Mesothelial cell of epicardium (in vitro differentiated cells): ENCODE measurements at regions not wholly inside any gene's neighbourhood (a gene's known extent, or its start where the extent isn't known, plus 50 kb on each side); places are given as distances from the start of the nearest gene placed in this dataset.

Experiments used
- DNase-seq, 2 experiments: peaks; one replicate each; pipeline ENCODE4 v3.0.0; 2021; ENCODE audit warnings: low spot score in 2 of 2; ENCODE audit not compliant: unreplicated experiment in 2 of 2
- H3K27ac Mint-ChIP-seq: 2 replicates; pipeline ENCODE4 v1.8.0; 2021; ENCODE audit warnings: mixed read lengths
- H3K27me3 Mint-ChIP-seq: 2 replicates; pipeline ENCODE4 v1.8.0; 2021; ENCODE audit warnings: low read depth, mixed read lengths
- H3K36me3 Mint-ChIP-seq: 2 replicates; pipeline ENCODE4 v1.8.0; 2021; ENCODE audit warnings: mixed read lengths
- H3K4me1 Mint-ChIP-seq: 2 replicates; pipeline ENCODE4 v1.8.0; 2021; ENCODE audit warnings: mixed read lengths
- H3K4me3 Mint-ChIP-seq: 2 replicates; pipeline ENCODE4 v1.8.0; 2021; ENCODE audit warnings: mild to moderate bottlenecking, moderate library complexity, mixed read lengths
- H3K9me3 Mint-ChIP-seq: 2 replicates; pipeline ENCODE4 v1.8.0; 2021; ENCODE audit warnings: mixed read lengths
- TF ChIP-seq, protein P1 (sequence below): fragments of 200-600 bp; sonication (generic); IDR thresholded peaks from one replicate; pipeline ENCODE4 v1.5.0; 2021; ENCODE audit warnings: antibody characterized with exemption; ENCODE audit not compliant: unreplicated experiment

DNA sequence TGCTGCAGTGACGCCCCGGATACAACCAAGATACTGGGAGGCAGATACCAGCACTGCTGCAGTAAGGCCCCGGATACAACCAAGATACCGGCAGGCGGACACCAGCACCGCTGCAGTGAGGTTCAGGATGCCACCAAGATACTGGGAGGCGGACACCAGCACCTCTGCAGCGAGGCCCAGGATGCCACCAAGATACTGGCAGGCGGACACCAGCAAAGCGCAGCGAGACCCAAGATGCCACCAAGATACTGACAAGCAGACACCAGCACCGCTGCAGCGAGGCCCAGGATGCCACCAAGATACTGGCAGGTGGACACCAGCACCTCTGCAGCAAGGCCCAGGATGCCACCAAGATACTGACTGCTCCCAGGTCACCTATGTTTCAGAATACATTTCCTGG is 225.2 kb downstream of the BRD1 start:
- Mint-ChIP-seq H3K4me1 (no peaks in the 10 kb centered on the region), H3K27me3 (no peaks in the 10 kb centered on the region), H3K36me3 (no peaks in the 10 kb centered on the region), H3K9me3 (peaks cover 16% of the 10 kb centered on the region), H3K27ac (no peak overlapping the region), H3K4me3 (no peak overlapping the region)
- TF ChIP-seq, protein P1, sequence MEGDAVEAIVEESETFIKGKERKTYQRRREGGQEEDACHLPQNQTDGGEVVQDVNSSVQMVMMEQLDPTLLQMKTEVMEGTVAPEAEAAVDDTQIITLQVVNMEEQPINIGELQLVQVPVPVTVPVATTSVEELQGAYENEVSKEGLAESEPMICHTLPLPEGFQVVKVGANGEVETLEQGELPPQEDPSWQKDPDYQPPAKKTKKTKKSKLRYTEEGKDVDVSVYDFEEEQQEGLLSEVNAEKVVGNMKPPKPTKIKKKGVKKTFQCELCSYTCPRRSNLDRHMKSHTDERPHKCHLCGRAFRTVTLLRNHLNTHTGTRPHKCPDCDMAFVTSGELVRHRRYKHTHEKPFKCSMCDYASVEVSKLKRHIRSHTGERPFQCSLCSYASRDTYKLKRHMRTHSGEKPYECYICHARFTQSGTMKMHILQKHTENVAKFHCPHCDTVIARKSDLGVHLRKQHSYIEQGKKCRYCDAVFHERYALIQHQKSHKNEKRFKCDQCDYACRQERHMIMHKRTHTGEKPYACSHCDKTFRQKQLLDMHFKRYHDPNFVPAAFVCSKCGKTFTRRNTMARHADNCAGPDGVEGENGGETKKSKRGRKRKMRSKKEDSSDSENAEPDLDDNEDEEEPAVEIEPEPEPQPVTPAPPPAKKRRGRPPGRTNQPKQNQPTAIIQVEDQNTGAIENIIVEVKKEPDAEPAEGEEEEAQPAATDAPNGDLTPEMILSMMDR: no peak
- no peak for DNase-seq

DNA sequence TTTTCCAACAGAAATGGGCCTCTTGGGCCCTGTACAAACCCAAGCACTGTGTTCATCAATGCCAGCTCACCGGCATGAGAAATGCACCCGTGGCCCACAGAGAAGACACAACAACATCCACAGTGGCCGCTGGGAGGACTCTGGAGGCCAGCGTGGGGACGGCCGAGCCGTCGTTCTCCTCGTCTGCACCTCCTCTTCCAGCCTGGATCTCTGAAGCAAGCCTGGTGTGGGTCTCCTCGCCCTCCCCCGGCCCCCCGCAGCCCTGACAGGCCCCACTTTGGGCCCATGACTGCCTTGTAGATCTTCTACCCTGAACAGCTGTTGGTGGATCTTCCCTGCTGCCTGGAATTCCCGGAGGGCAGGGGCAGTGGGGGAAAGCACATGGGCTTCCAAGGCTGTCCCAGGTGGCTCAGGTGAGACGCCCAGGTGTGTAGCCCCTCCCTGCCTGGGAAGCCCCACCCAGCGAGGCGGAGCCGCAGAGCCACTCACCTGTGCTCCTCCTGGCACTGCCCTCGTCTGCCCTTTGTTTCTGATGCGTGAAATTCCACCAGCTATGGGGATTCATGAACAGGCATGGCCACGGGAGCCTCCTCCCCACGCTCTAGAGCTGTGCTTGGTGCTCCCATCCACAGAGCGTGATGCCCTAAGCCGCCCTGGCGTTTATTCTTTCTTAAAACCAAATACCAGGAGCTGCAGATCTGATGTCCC is 225.9 kb downstream of the BRD1 start:
- Mint-ChIP-seq H3K9me3 (peaks cover 16% of the 10 kb centered on the region), H3K27ac (no peak overlapping the region), H3K27me3 (no peaks in the 10 kb centered on the region), H3K36me3 (no peaks in the 10 kb centered on the region), H3K4me1 (no peaks in the 10 kb centered on the region), H3K4me3 (no peak overlapping the region)
- no peak for DNase-seq
- TF ChIP-seq, protein P1: no peak

DNA sequence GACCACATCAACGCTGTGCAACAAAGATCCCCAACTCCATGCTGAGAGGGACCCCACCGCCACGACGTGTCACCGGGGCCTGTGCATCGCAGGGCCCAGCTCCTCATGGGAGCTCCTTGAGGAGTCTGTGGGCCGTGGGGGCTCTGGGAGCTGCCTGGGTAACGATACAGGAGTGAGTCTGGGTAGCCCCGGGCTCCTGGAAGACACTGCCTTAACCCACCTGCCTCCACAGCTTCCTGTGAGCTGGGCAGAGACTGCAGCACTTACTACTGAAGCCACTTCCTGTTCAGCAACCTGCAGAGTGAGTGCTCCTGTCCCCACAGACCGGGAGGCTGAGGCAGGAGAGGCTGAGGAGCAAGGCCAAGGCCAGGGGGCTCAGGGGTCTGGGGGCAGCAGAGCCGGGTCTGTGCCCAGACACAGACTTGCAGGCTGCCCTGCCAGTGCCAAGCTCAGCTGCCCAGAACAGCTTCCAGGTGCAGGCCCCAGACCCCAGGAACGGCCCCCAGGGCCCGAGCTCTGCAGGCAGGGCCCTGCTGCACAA is 226.7 kb downstream of the BRD1 start:
- Mint-ChIP-seq H3K4me3 (no peak overlapping the region), H3K27me3 (no peaks in the 10 kb centered on the region), H3K27ac (no peak overlapping the region), H3K36me3 (no peaks in the 10 kb centered on the region), H3K4me1 (no peaks in the 10 kb centered on the region), H3K9me3 (peaks cover 16% of the 10 kb centered on the region)
- TF ChIP-seq, protein P1: no peak
- no peak for DNase-seq

DNA sequence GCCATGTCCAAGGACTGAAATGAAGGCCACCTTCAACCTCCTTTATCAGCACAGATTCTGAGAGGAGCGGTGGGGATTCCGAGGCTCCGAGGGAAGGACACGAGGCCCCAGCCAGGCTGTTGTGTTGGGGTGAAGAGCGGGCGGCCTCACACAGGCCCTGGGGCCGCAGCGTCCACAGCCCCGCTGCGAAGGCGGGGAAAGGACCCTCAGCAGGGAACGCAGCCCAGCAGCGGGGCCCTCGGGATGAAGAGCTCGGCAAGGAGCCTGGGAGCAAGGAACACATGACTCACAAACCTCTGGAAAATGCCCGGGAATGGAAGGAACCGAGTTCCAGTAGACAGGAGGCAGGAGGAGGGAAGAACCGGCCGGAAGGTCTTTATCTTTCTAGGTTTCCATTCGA is 227.2 kb downstream of the BRD1 start:
- TF ChIP-seq, protein P1: no peak
- no peaks in the 10 kb centered on the region for H3K4me1 Mint-ChIP-seq
- H3K27me3 Mint-ChIP-seq: no peaks in the 10 kb centered on the region
- no peak for DNase-seq
- H3K9me3 Mint-ChIP-seq: peaks cover 16% of the 10 kb centered on the region
- no peaks in the 10 kb centered on the region for H3K36me3 Mint-ChIP-seq
- H3K27ac Mint-ChIP-seq: no peak overlapping the region
- H3K4me3 Mint-ChIP-seq: no peak overlapping the region

DNA sequence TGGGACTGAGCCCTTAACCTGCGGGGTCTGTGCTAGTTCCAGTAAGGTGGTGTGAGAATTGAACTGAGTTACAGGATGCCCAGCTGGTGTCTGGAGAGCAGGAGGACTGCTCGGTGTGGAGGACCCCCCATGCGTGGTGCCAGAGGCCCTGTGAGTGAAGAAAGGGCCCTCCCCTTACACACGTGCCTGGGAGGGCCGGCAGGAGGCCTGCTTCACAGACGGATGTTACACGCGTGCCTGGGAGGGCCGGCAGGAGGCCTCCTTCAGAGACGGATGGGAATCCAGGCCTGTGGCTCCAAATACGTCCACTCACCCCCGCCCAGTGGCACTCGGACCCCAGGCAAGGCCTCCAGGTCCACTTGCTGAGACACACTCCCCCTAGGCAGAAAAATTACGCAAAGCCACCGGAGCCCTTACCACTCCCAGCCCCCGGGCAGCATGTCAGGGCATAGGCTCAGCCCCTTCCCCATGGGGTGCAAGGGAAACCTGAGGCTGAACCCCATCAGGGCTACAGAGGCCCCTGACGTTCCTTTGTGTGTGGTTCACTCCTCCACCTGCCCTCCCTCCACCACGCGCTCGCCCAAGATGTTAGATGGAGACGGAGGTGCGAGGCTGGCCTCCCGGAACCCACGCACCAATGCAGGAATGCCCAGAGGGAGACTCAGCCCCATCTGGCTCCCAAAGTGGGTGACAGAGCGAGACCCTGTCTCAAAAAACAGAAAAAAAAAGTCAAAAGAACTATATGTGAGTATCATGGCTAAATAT is 227.8 kb downstream of the BRD1 start:
- H3K4me3 Mint-ChIP-seq: no peak overlapping the region
- TF ChIP-seq, protein P1: no peak
- H3K36me3 Mint-ChIP-seq: no peaks in the 10 kb centered on the region
- no peak overlapping the region for H3K27ac Mint-ChIP-seq
- no peaks in the 10 kb centered on the region for H3K27me3 Mint-ChIP-seq
- no peak for DNase-seq
- no peaks in the 10 kb centered on the region for H3K4me1 Mint-ChIP-seq
- peaks cover 11% of the 10 kb centered on the region for H3K9me3 Mint-ChIP-seq
